ENCODE measurements at regions not wholly inside any gene's neighbourhood (a gene's known extent, or its start where the extent isn't known, plus 50 kb on each side); places are given as distances from the start of the nearest gene placed in this dataset.

- in situ Hi-C loops (cut with MboI): no loop called here
- no peaks in the 10 kb centered on the region for H3K79me2 ChIP-seq (ENCODE audit: control insufficient read depth, insufficient read depth, low read length)
- H2AFZ ChIP-seq (ENCODE audit: control insufficient read depth, low read depth, low read length): no peak overlapping the region
- H3K4me1 ChIP-seq (ENCODE audit: control insufficient read depth, insufficient read depth, low read length): no peaks in the 10 kb centered on the region
- ChIA-PET RAD21 (ENCODE audit: unreplicated experiment) (no interaction called here), SMC1A (ENCODE audit: uncharacterized antibody, unreplicated experiment) (interaction anchor here (0.6 kb wide), 1 partner anchor 355 kb away, joined by 3 read pairs; no protein-coding TSS in a partner anchor), POLR2A (no interaction called here), CTCF (interaction anchor here (0.6 kb wide), 1 partner anchor 1522 kb away, joined by 3 read pairs; no protein-coding TSS in a partner anchor)
- no peak overlapping the region for H3K9ac ChIP-seq (ENCODE audit: control insufficient read depth, insufficient read depth, low read length)
- H3K36me3 ChIP-seq (ENCODE audit: control insufficient read depth in 2 of 2, insufficient read depth in 2 of 2, low read length in 1 of 2): no peaks in the 10 kb centered on the region
- H3K9me3 ChIP-seq (replicated peaks; ENCODE audit: control insufficient read depth, insufficient read depth, low read length): no peaks in the 10 kb centered on the region
- WGBS (ENCODE audit: insufficient coverage, insufficient replicate concordance, low lambda C conversion rate, missing lambda C conversion rate): 27% methylated on average over 16 of the region's 16 CpGs
- ATAC-seq: no peak
- no TSS peak for BruUV-seq (replicated peaks)
- DNase-seq (ENCODE audit: low read depth, low spot score): no peak
- TF ChIP-seq, protein P1, sequence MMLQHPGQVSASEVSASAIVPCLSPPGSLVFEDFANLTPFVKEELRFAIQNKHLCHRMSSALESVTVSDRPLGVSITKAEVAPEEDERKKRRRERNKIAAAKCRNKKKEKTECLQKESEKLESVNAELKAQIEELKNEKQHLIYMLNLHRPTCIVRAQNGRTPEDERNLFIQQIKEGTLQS (IDR thresholded peaks at IDR 0.05; ENCODE audit: borderline replicate concordance, extremely low read depth, low read depth, low read length): no peak
- TF ChIP-seq ZNF207 (IDR thresholded peaks at IDR 0.05; ENCODE audit: borderline replicate concordance) (no peak), ZNF217 (IDR thresholded peaks at IDR 0.05) (no peak), ZZZ3 (IDR thresholded peaks at IDR 0.05; ENCODE audit: control insufficient read depth, insufficient read length, low read depth) (no peak), TARDBP (IDR thresholded peaks at IDR 0.05; ENCODE audit: borderline replicate concordance) (no peak), CREM (IDR thresholded peaks at IDR 0.05; ENCODE audit: low read depth) (no peak)
- TF ChIP-seq, protein P2, sequence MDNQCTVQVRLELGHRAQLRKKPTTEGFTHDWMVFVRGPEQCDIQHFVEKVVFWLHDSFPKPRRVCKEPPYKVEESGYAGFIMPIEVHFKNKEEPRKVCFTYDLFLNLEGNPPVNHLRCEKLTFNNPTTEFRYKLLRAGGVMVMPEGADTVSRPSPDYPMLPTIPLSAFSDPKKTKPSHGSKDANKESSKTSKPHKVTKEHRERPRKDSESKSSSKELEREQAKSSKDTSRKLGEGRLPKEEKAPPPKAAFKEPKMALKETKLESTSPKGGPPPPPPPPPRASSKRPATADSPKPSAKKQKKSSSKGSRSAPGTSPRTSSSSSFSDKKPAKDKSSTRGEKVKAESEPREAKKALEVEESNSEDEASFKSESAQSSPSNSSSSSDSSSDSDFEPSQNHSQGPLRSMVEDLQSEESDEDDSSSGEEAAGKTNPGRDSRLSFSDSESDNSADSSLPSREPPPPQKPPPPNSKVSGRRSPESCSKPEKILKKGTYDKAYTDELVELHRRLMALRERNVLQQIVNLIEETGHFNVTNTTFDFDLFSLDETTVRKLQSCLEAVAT (IDR thresholded peaks at IDR 0.05): no peak
- TF ChIP-seq, protein P3, sequence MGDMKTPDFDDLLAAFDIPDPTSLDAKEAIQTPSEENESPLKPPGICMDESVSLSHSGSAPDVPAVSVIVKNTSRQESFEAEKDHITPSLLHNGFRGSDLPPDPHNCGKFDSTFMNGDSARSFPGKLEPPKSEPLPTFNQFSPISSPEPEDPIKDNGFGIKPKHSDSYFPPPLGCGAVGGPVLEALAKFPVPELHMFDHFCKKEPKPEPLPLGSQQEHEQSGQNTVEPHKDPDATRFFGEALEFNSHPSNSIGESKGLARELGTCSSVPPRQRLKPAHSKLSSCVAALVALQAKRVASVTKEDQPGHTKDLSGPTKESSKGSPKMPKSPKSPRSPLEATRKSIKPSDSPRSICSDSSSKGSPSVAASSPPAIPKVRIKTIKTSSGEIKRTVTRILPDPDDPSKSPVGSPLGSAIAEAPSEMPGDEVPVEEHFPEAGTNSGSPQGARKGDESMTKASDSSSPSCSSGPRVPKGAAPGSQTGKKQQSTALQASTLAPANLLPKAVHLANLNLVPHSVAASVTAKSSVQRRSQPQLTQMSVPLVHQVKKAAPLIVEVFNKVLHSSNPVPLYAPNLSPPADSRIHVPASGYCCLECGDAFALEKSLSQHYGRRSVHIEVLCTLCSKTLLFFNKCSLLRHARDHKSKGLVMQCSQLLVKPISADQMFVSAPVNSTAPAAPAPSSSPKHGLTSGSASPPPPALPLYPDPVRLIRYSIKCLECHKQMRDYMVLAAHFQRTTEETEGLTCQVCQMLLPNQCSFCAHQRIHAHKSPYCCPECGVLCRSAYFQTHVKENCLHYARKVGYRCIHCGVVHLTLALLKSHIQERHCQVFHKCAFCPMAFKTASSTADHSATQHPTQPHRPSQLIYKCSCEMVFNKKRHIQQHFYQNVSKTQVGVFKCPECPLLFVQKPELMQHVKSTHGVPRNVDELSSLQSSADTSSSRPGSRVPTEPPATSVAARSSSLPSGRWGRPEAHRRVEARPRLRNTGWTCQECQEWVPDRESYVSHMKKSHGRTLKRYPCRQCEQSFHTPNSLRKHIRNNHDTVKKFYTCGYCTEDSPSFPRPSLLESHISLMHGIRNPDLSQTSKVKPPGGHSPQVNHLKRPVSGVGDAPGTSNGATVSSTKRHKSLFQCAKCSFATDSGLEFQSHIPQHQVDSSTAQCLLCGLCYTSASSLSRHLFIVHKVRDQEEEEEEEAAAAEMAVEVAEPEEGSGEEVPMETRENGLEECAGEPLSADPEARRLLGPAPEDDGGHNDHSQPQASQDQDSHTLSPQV (IDR thresholded peaks at IDR 0.05): no peak
- no peak overlapping the region for H3K27ac ChIP-seq (ENCODE audit: control insufficient read depth, insufficient read depth)
- no peak for FAIRE-seq
- H4K20me1 ChIP-seq (ENCODE audit: control insufficient read depth, insufficient read depth): no peaks in the 10 kb centered on the region
- peaks cover 0 to 6% of the 10 kb centered on the region in 2 experiments; a peak in 2 of 4 replicates for H3K27me3 ChIP-seq (replicated peaks in 1 of 2; ENCODE audit: control insufficient read depth in 2 of 2, insufficient read depth in 2 of 2, low read length in 1 of 2)
- H3K4me2 ChIP-seq (ENCODE audit: control insufficient read depth, insufficient read depth): no peak overlapping the region
- intact Hi-C loops (cut with micrococcal nuclease; ENCODE audit: unreplicated experiment): no loop called here
- no peak overlapping the region for H3K4me3 ChIP-seq
Measured at GRCh38 chr2:120548627-120549608, 186.8 kb upstream of the GLI2 start.

All from GM12878 (cell line).